Pulmonary artery endothelial cell (primary cell): ENCODE measurements at regions not wholly inside any gene's neighbourhood (a gene's known extent, or its start where the extent isn't known, plus 50 kb on each side); places are given as distances from the start of the nearest gene placed in this dataset.
"Not testable (repeated sequence)": the region's sequence is repeated elsewhere in the genome, so short reads cannot be mapped to it uniquely, and the experiment has no call there.

Experiments used
- DNase-seq: peaks from one replicate; pipeline ENCODE4 v3.0.0-alpha.2; 2011; ENCODE audit warnings: low read depth, low spot score

- no peak for DNase-seq
Observed at GRCh38 chr17:77610972-77611521, 347.5 kb upstream of the TNRC6C start.

- no peak for DNase-seq
Observed at GRCh38 chr17:77611791-77612502, 346.6 kb upstream of the TNRC6C start.

- no peak for DNase-seq
Observed at GRCh38 chr17:77613218-77613617, 345.3 kb upstream of the TNRC6C start.

GRCh38 chr17:77613627-77614026, 344.9 kb upstream of the TNRC6C start:
- no peak for DNase-seq

- no peak for DNase-seq
Observed at GRCh38 chr17:77615703-77616253, 342.7 kb upstream of the TNRC6C start.

GRCh38 chr17:77616254-77616731, 342.2 kb upstream of the TNRC6C start:
- DNase-seq = no peak

- DNase-seq = no peak
Observed at GRCh38 chr17:77617516-77617915, 341.0 kb upstream of the TNRC6C start.

GRCh38 chr17:77618173-77618572, 340.3 kb upstream of the TNRC6C start:
- no peak for DNase-seq

- DNase-seq = no peak
Observed at GRCh38 chr17:77618731-77619130, 339.8 kb upstream of the TNRC6C start.

- no peak for DNase-seq
Observed at GRCh38 chr17:77619326-77619725, 339.2 kb upstream of the TNRC6C start.

GRCh38 chr17:77619851-77620250, 338.7 kb upstream of the TNRC6C start:
- DNase-seq = no peak

- DNase-seq = no peak
Observed at GRCh38 chr17:77620282-77620681, 338.2 kb upstream of the TNRC6C start.

- not testable (repeated sequence) for DNase-seq
Observed at GRCh38 chr17:77622084-77622483, 336.4 kb upstream of the TNRC6C start.

GRCh38 chr17:77622647-77623046, 335.9 kb upstream of the TNRC6C start:
- DNase-seq = no peak

- DNase-seq = not testable (repeated sequence)
Observed at GRCh38 chr17:77623321-77623720, 335.2 kb upstream of the TNRC6C start.

GRCh38 chr17:77628035-77628434, 330.5 kb upstream of the TNRC6C start:
- DNase-seq = no peak

- not testable (repeated sequence) for DNase-seq
Observed at GRCh38 chr17:77629284-77629683, 329.2 kb upstream of the TNRC6C start.

- no peak for DNase-seq
Observed at GRCh38 chr17:77631307-77631706, 327.2 kb upstream of the TNRC6C start.

GRCh38 chr17:77632619-77633018, 325.9 kb upstream of the TNRC6C start:
- no peak for DNase-seq

- no peak for DNase-seq
Observed at GRCh38 chr17:77634710-77635109, 323.8 kb upstream of the TNRC6C start.

- no peak for DNase-seq
Observed at GRCh38 chr17:77635176-77635575, 323.3 kb upstream of the TNRC6C start.

- not testable (repeated sequence) for DNase-seq
Observed at GRCh38 chr17:77635785-77636184, 322.7 kb upstream of the TNRC6C start.
